G401 (cell line): ENCODE measurements at regions not wholly inside any gene's neighbourhood (a gene's known extent, or its start where the extent isn't known, plus 50 kb on each side); places are given as distances from the start of the nearest gene placed in this dataset.
"Not testable (repeated sequence)": the region's sequence is repeated elsewhere in the genome, so short reads cannot be mapped to it uniquely, and the experiment has no call there.

Experiments used
- DNase-seq: peaks from one replicate; pipeline ENCODE4 v3.0.0-alpha.2; 2015; ENCODE audit warnings: low spot score
- in situ Hi-C: cut with HindIII; loops from 2 replicates; pipeline ENCODE4 v1.10.0; 2016; ENCODE audit warnings: low sequenced_read_pairs, mixed read lengths

DNA sequence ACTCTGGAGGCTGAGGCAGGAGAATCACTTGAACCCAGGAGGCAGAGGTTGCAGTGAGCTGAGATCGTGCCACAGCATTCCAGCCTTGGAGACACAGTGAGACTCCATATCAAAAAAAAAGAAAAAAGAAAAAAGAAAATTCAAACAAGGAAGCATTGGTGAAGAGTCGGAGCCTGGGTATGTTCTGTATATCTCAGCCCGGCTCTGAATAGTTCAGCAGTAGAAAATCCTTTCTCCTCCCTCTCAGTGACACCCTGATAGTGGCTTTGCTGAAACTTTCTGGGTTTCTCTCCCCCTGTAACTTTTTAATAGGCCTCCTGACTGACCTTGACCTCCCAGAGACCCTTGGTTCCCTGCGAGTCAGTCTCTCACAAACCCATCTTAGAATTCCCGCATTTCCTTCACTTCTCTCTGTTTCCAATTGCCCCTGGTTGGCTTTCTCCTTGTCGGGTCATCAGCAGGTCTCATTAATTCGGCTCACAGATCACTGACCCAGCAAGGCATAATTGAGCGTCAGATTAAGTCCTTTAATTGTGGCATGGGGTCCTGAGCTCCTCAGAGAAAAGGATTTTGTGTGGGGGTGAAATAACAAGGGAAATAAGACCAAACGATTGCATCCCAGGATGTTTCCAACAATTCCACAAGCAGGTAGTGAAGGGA is 541.6 kb upstream of the NRP1 start:
- in situ Hi-C loops, result no loop called here

DNA sequence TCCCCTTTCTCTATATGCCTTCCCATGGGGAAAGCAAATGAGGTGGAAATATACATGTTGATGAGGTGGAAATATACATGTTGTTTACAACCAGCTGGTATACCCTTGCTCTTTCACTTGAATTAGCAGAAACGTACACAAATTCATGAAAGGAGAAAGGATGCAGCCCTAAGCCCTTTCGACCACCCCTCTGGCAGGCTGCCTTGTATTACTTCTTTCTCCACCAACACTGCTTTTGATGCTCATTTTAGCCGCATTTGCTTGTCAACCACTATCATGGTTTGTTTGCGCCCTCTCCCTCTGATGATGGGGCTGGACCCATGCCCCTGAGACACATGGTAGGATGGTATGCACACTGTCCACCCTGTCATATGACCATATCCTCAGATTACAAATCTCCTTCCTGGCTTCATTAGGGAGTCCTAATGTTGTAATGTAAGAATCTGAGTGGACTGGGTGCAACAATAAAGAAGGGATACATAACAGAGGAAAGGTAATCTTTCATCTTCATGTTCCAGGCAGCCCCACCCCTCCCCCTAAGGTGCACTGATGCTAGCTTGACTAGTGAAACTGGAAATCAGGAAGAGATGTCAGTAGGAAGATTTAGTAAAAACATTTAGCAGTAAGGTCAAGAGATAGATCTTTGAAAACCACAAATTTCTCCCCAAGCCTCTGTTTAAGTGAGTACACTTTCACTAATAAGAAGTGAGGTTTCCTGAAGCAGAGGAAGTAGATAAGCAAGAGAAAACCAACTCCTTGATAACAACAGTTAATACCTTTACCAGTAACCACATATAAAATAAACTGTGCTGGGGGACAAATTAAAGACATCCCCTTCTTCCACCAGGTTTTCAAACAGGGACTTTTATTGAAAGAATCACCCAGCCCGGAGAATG is 536.8 kb upstream of the NRP1 start:
- in situ Hi-C loops, result no loop called here
- DNase-seq, result no peak

More for the DNA sequence above, 541.6 kb upstream of the NRP1 start:
- DNase-seq, result no peak

DNA sequence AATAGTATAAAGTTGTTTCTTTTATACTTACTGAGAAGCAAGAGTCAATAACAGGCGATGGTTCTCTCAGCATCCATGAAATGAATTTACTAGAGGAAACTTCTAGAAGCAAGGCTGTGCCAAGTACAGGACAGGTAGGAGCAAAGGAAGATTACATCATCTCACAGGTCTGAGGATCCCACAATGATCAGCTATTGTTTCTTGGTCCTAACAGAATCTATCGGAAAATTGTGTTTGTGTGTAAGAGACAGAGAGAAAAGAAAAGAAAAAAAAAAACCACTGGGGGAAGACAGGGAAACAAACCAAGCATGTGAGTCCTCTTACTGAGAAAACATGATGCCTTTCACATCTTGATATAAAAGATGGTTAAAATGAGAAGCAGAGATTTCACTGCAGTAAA is 535.0 kb upstream of the NRP1 start:
- DNase-seq, result no peak
- in situ Hi-C loops, result no loop called here

DNA sequence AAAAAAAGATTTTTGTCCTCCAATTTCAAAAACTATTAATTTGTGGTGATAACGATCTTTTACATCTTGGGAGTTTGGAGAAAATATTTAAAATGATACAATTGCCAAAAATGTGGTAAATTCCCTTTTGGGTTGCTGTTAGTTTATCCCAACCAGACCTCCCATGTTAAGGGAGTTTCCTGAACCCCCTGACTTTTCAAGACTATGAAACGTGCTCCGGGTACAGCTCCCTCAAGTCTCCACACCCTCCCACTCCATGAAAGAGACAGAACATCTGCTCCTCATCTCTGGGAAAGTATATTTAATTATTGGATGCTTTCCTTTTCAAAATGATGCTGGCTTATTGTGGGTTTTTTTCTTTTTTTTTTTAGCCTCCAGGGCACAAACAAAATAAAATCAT is 534.6 kb upstream of the NRP1 start:
- in situ Hi-C loops, result no loop called here
- no peak for DNase-seq

DNA sequence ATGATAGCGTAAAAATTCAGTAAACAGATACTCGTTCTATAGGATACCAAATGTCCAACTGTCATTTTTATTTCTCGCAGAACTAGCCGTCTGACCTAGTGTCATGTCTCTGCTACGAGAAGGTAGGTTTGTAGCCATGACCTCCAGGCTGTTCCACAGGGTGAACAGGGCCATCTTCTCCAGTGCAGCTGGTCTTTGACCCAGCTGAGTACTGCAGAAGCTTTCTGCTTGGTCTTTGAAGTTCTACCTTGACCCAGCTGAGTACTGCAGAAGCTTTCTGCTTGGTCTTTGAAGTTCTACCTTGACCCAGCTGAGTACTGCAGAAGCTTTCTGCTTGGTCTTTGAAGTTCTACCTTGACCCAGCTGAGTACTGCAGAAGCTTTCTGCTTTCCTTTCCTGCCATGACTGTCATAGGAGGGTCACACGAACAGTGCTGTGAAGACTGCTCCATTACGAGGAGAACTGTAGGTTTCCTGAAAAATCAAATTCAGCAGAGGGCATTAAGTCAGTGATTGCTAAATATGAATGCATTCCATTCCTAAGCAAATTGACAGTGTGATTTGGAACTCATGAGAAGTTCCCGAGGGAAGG is 532.8 kb upstream of the NRP1 start:
- in situ Hi-C loops, DNase-seq: not testable (repeated sequence)

DNA sequence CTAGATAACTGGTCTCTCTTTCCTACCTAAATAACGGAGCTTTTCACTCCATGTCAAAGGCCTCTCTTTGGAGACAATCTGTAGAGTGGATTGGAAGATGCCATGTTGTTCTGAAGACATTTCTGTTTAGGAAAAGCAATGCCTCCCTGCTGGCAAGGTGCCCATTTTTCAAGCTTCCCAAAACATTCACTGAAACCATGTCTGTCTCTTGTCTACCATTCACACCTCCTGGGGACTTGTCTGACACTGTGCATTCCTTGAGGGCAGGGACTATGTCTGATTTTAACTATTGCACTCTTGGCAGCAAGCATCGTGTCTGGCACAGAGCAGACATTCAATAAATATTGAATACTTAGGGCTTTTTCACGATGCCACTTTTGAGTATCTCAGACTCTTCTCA is 528.9 kb upstream of the NRP1 start:
- no peak for DNase-seq
- in situ Hi-C loops, result no loop called here

DNA sequence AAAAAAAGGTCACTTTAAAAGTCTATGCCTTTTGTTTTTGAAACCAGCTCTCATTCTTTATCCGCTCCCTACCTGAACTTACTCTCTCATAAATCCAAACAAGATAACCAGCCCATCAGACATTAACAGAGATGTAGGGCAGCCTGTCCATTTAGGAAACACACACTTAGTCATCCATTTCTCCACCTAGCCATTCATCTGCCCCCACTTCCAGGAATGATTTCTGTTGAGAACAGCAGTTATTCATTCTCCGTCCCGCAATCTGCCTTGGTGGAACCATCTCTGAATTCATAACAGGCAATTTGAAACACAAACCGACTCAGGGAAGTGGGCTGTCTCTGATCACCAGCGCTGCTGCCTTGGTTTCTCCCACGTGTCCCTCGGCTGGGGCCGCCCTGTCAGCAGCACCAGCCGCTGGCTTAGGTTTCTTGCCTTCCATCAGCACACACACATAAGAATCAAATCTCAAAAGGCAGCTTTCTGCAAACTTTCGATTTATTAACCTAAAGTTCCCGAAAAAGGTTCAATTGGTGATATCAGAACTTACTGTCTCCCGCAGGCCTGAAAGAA is 528.2 kb upstream of the NRP1 start:
- no peak for DNase-seq
- in situ Hi-C loops, result no loop called here

DNA sequence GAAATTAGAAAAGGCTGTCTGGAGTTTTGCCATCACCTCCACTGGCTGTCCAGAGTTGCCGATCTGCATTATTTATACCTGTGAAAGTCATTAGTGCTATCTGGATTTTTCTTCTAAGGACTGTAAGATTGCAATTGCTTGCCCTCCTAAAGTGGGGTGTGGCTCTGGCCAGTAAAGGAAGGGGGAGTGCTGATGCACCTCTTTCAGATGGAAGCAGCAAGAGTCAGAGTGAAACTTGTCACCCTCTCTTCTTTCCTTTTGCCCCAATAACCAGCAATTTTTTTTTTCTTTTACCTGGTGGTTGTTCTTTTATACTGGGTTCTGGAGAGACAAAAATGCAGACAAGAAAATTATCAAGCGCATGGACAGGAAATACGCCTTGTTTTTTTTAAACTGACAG is 527.4 kb upstream of the NRP1 start:
- in situ Hi-C loops, result no loop called here
- no peak for DNase-seq

DNA sequence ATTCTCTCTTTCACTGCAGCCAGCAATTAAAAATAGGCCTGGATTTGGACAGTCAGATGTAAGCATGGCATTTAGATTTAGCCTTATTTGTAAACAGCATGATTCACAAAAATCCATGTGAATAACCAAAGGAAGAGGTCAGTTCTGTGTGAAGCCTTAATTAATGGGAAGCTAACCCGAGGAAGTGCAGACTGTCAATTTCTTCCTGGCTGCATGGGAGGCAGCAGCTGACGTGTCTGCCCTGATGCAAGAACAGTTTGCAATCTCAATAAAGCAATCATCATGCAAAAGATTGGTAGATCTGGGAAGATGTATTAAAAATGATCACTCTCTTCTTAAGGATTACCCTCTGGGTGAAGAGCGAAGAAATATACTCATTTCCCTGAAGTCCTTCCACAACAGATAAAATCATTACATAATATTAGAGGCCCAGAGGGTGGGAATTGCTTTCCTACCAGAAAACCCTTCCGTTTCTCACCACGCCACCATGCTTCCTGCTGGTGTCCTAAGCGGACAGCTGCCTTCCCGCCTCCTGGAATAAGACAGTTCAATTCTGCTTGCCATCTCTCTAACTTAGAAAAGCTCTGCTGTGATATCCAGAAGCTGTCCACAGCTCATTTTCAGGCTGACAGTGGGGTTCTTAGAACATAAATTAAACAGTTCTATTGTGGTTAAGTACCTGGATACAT is 526.7 kb upstream of the NRP1 start:
- DNase-seq, result no peak
- in situ Hi-C loops, result no loop called here

DNA sequence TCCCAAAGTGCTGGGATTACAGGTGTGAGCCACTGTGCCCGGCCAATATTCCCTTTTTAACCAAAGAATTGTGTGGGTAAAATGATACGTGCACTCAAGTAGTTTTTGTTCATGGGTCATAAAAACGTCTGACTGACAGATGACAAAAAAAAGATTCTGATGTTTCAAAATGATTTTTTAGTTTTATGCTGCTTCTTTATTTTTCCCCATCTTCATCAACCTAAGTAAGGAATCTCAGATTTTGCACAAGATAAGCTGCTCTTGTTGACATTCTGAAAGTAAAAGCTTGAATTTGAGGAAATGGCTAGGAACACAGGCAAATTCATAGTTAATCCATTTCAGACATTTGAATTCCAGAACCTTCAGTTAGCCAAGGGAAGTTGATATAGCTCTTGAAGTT is 526.1 kb upstream of the NRP1 start:
- in situ Hi-C loops, result no loop called here
- DNase-seq, result no peak

DNA sequence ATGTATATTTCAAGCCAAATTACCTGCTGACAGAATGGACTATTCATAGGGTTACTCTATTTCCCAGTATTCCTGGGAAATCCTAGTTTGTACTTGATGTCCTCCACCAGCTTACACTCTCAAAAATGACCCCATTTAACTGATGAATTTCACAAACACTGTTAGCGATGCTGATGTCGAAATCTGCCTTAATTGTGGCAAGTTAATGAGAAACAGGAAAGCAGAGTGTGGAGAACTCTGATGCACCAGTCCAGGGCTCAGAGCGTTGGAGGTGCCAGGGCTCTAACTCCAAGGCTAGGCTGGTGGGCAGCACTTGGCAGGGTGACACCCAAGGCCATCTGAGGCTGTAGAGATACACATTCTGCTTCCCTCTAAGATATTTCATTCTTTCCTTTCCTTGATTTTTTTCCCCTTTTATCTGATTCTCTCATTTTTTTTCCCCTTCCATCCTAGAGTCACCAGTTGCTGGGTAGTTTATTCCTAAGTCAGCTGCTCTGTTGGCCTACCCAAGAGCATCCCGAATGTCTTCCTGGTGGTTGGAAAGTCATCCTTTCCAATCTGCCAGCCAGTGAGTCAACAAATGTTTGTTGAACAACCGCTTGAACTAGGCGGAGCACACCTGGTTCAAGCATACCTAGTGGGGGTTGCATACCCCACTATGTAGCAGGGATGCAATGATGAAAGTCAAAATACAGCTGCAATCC is 525.0 kb upstream of the NRP1 start:
- DNase-seq, result no peak
- in situ Hi-C loops, result no loop called here

DNA sequence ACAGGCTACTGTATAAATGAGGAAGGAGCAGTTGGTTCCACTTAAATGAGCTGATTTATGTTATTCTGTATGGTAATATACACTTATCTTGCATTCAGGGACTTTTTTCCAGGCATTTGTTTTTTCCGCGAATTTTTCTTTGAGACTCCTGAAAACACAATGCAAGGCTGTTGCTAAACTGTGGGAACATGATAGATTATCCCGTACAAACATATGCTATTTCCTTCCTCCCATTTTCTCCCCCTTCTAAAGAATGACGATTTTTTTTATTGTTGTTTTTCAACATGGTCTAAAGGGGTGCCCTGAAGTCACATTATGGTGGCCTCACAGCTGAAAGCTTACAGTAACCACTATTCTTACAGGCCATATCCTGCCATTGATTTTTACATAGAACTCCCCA is 523.9 kb upstream of the NRP1 start:
- DNase-seq, result no peak
- in situ Hi-C loops, result no loop called here

DNA sequence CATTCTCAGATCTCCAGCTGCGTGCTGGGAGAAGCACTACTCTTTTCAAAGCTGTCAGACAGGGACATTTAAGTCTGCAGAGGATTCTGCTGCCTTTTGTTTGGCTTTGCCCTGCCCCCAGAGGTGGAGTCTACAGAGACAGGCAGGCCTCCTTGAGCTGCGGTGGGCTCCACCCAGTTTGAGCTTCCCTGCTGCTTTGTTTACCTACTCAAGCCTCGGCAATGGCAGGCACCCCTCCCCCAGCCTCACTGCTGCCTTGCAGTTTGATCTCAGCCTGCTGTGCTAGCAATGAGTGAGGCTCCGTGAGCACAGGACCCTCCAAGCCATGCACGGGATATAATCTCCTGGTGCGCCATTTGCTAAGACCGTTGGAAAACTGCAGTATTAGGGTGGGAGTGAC is 518.8 kb upstream of the NRP1 start:
- in situ Hi-C loops, DNase-seq: not testable (repeated sequence)

DNA sequence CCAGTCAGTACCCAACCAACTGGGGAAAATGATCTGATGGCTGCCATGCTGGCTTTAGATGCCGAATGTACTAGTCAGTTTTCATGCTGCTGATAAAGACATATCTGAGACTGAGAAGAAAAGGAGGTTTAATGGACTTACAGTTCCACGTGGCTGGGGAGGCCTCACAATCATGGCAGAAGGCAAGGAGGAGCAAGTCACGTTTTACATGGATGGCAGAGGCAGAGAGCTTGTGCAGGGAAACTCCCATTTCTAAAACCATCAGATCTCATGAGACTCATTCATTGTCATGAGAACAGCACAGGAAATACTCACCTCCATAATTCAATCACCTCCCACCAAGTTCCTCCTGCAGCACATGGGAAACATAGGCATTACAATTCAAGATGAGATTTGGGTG is 508.9 kb upstream of the NRP1 start:
- in situ Hi-C loops, result no loop called here
- DNase-seq, result no peak

DNA sequence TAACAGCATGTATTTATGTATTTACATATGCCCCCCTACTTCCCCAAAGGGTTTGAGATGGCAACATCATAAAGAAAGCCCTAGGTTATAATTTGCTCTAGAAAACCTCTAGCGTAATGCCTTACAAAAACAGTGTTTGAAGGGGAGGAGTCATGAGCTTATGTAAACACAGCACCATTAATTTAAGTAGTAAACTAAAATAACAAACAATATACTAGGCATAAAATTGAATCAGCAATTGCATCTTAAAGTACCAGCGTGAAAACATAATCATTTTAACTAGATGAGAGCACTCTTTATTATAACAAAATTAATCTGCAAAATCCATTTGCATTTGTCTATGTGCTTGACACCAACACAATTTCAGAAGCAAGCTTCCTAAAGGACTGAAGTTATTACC is 507.2 kb upstream of the NRP1 start:
- in situ Hi-C loops, result no loop called here
- no peak for DNase-seq

DNA sequence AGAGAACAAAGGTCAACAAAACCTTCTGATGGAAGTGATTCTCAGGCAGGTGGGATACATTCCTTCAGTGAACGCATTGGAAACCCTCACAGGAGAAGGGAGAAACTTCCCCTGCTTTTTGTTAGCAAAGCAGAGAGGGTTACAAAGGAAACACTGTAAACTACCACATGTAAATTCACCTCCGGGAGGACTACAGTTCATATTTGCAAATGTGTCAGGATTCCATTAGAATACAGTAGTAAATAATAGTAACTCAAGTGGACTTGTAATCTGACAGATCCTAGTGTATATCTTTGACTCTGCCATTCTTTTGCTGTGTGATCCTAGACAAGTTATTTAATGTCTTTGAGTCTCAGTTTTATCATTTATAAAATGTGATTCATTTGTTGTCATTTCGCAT is 504.3 kb upstream of the NRP1 start:
- no peak for DNase-seq
- in situ Hi-C loops, result no loop called here

DNA sequence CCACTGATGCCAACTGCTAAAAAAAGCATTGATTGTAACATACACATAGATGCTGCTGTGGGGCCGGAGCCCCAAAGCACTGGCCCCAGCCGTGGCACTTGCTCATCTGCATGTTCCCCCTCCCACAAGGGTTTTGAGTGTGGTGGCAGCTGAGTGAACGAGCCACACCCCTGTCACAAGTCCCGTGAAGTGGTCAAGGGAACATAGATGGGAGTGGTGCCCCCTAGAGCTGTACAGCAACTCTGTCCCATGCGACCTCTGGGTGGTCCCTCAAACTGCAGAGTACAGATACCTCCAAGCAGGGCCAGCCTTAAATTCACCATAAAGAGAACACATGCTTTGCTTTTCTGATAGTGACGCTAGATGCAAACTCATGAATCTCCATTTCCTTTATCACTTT is 503.3 kb upstream of the NRP1 start:
- DNase-seq, result no peak
- in situ Hi-C loops, result no loop called here

DNA sequence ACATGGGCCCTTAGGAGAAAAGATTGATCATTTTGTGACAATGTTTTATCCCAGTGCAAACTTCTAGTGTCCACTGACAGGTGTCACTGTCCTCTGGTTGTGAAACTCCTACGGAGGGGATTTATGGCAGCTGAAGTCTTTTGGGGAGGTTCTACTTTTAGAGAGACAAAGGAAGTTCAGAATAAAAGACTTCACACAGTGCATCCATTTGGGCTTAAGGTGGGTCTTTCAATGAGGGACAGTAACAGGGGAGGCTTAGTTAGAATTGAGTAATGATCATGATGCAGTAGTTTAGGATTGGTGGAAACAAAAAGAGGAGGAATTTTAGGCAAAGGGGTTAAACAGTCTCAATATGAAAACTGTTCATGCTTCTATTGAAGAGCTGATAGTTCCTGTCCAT is 501.1 kb upstream of the NRP1 start:
- DNase-seq, result no peak
- in situ Hi-C loops, result no loop called here

DNA sequence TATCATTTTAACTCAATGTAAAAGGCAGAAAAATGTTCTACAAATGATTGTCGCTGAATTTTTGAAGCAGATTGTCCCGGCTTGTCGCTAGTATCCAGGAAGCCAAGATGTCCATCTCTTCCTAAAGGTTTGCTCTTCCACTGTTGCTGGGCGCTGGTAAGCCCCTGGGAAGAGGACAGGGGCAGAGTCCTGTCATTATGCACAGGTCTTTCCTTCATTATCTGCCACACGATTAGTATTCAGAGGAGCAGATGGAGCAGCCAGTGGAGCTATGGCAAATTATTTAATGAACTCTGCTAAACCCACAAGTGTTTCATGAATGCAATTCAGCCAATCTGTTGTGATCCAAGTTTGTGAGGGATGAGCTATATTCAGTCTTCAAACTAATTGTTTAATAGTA is 499.1 kb upstream of the NRP1 start:
- DNase-seq, result no peak
- in situ Hi-C loops, result no loop called here
